ENCODE measurements at regions not wholly inside any gene's neighbourhood (a gene's known extent, or its start where the extent isn't known, plus 50 kb on each side); places are given as distances from the start of the nearest gene placed in this dataset.

DNA sequence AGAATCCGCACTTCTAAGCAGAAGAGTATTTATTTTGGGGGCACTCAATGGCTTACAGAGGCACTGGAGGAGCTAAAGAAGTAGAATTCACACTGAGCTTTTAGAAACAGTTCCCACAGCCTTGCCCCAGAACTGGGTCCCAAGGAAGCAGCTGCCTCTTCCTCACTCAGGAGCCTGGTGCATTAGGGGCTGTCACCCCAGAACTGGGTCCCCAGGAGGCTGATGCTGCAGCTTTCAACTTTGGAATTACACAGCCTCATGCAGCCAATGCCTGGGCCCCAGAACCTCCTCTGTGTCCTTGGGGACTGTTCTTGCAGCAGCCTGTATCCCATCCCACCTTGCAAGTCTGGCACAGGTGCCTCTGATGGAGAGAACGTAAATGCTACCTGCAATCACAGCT, 96.4 kb downstream of the DACT2 start:
- DNase-seq (ENCODE audit: extremely low read depth, low read depth), result no peak
- TF ChIP-seq, protein P1, sequence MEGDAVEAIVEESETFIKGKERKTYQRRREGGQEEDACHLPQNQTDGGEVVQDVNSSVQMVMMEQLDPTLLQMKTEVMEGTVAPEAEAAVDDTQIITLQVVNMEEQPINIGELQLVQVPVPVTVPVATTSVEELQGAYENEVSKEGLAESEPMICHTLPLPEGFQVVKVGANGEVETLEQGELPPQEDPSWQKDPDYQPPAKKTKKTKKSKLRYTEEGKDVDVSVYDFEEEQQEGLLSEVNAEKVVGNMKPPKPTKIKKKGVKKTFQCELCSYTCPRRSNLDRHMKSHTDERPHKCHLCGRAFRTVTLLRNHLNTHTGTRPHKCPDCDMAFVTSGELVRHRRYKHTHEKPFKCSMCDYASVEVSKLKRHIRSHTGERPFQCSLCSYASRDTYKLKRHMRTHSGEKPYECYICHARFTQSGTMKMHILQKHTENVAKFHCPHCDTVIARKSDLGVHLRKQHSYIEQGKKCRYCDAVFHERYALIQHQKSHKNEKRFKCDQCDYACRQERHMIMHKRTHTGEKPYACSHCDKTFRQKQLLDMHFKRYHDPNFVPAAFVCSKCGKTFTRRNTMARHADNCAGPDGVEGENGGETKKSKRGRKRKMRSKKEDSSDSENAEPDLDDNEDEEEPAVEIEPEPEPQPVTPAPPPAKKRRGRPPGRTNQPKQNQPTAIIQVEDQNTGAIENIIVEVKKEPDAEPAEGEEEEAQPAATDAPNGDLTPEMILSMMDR (IDR thresholded peaks at IDR 0.05; ENCODE audit: low read depth, low read length, missing control alignments), result no peak
- H3K4me3 ChIP-seq (replicated peaks; ENCODE audit: low read depth, low read length), result no peak overlapping the region

DNA sequence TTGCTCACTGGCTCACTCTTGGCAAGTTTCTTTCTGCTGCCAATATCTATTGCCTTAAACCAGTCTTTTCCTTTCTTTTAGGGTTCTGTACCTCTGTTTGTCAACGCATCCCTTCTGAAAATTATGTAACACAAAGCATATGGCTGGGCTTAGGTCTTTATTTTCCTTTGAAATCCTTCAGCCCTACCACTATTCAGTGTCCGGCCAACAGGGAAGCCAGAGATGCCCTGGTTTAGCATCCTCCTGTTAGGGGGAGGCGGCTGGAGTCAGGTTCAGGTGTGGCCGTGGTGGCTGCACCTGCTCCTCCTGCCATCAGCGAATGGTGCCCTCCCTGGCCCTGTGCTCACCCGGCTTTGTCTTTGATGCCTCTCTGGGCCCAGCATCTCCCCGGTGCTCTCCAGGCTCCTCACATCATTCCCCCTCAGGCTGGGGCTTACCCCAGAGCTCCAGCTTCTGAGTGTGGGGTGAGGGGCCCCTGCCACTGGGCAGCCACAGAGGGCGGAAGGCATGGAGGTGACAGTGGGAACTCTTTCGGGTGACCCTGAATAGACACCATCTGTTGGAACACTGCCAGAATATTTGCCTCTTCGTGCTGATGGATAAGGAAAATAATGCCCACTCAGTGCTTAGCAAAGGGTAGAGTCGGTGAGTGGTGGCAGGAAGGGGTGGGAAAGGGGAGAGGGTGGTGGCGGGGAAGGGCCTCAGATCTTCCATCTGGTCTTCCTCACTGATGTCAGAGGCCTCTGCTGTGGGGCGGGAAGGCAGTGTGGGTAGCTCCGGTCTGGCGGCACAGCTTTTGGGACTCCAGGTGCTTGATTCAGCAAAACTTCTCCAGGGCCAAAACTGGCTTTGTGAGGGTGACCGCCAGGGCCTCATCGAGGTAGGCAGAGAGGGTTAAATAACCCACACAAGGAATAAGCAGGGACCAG, 97.2 kb downstream of the DACT2 start:
- no peak overlapping the region for H3K4me3 ChIP-seq (replicated peaks; ENCODE audit: low read depth, low read length)
- TF ChIP-seq, protein P1 (IDR thresholded peaks at IDR 0.05; ENCODE audit: low read depth, low read length, missing control alignments), result no peak
- no peak for DNase-seq (ENCODE audit: extremely low read depth, low read depth)

DNA sequence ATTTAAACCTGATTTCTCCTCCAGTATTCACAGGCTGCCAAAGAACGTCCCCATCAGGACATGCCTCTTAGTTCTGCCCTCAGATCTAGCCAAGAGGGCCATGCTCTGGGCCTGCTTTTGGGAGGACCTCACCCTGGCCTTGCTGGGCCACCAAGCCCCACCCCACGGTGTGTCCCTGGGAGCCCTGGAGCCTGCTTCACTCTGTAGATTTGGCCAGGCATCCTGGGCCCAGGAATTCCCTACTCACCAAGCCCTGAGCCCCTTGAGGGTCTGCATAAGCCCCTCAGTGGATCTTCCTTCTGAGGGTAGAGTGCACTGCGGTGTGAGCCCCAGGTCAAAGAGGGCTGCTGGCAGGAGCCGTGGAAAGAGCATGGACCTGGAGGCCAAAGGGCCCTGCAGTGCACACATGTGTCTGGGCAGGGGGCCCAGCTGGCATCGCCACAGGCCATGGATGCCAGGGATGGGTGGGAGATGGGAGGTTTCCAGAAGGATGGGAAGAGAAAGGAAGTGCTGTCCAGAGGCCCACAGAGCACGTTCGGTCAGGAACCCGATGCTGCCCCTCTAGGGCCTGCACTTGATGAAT, 98.0 kb downstream of the DACT2 start:
- H3K4me3 ChIP-seq (replicated peaks; ENCODE audit: low read depth, low read length), result no peak overlapping the region
- TF ChIP-seq, protein P1 (IDR thresholded peaks at IDR 0.05; ENCODE audit: low read depth, low read length, missing control alignments), result no peak
- DNase-seq (ENCODE audit: extremely low read depth, low read depth), result no peak

DNA sequence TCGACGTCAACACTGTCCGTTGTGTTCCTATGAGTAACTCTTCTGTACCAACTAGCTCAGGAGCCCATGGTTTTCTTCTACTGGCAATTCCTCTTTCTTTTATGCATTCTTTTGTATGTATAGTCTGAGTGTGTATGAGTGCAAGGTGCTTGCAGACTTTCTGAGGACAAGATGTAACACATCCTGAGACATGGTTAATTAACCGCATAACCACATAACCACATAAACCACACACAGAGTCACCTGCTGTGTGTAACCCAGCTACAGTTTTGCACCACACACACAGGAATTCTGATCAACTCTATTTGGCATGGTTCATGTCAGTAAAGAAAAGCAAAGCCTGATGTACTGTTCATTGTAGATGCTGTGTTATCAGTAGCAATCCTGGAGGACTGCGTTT, 98.6 kb downstream of the DACT2 start:
- no peak for DNase-seq (ENCODE audit: extremely low read depth, low read depth)
- H3K4me3 ChIP-seq (replicated peaks; ENCODE audit: low read depth, low read length), result no peak overlapping the region
- TF ChIP-seq, protein P1 (IDR thresholded peaks at IDR 0.05; ENCODE audit: low read depth, low read length, missing control alignments), result no peak

DNA sequence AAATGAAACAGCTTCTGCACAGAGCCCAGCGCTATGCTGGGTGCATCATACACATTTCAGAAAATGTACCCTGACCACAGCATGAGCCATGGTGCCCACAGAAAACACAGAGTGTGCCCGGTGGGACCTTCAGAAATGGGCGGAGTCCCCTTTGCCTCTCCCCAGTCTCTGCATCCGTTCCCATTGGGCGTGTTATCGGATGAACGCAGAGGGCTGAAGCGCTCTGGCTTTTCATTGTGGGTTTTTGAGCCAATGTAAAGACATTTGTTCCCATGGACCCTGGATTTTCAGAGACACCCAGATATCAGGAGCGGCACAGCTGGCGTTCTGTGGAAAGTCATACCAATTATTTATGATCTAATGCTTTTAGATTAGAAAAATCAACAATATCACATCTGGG, 99.8 kb downstream of the DACT2 start:
- no peak for DNase-seq (ENCODE audit: extremely low read depth, low read depth)

DNA sequence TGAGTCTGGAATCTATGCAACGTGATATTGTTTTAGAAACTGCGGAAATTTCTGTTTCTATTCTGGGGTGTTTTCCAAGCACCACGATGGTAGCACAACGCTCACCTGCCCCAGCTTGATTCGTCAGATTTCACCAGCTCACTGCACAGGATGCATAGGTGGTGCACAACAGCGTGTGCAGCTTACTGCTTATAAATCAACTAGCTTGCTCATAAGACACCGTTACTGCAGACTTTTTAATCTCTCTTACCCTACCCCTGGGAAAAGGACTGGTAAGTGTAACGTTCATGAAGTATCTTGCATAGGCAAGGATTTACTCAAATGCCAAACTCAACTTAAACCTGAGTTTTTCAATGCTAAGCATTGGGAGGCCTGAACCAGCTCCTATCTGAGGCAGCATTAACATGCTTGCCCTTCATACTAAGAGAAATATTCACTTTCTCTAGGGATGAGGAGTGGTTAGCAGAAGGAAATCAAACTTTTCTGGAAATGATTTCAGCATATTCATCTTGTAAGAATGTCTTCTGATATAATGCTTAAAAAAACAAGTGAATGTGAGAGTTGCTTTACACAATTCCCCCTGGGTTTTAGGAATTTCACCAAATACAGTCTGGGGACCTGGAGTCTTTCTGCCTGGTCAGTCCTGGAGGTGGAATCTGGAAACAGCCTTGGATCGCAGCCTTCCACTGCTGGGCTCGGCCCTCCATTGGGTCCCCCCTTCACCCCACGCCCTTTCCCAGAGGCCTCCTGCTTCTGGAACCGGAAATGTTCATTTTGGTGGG, 100.6 kb downstream of the DACT2 start:
- TF ChIP-seq, protein P1 (IDR thresholded peaks at IDR 0.05; ENCODE audit: low read depth, low read length, missing control alignments), result no peak
- H3K4me3 ChIP-seq (replicated peaks; ENCODE audit: low read depth, low read length), result no peak overlapping the region
- no peak for DNase-seq (ENCODE audit: extremely low read depth, low read depth)

More for the DNA sequence above, 99.8 kb downstream of the DACT2 start:
- TF ChIP-seq, protein P1 (IDR thresholded peaks at IDR 0.05; ENCODE audit: low read depth, low read length, missing control alignments), result no peak
- no peak overlapping the region for H3K4me3 ChIP-seq (replicated peaks; ENCODE audit: low read depth, low read length)
